ENCODE measurements at regions not wholly inside any gene's neighbourhood (a gene's known extent, or its start where the extent isn't known, plus 50 kb on each side); places are given as distances from the start of the nearest gene placed in this dataset.

GRCh38 chr4:83996254-83996653 lies 460.3 kb downstream of the GPAT3 start:
- TF ChIP-seq CTCF (IDR thresholded peaks at IDR 0.05; ENCODE audit: low read depth, low read length): no peak
- no peak for TF ChIP-seq POLR2A (IDR thresholded peaks at IDR 0.05; ENCODE audit: extremely low read depth, insufficient read length)
- TF ChIP-seq MAX (IDR thresholded peaks at IDR 0.05; ENCODE audit: low read depth, low read length): no peak
- no peak for TF ChIP-seq MYC (IDR thresholded peaks at IDR 0.05; ENCODE audit: low read depth, low read length)
